Endothelial cell of umbilical vein (primary cell): ENCODE measurements at regions not wholly inside any gene's neighbourhood (a gene's known extent, or its start where the extent isn't known, plus 50 kb on each side); places are given as distances from the start of the nearest gene placed in this dataset.

Source experiments
- BruUV-seq: library from RNA; stranded (reverse); fragments of 400-500 nt; replicated peaks from 2 replicates; lab custom pipeline; 2021; lab: Mats Ljungman, UMichigan
- CTCF ChIA-PET: fragments of 300-600, 350-600 bp; sonication (Branson Sonifier 250); formaldehyde crosslinking; loops from one replicate; lab custom pipeline; 2021; ENCODE audit warnings: antibody characterized with exemption, inconsistent platforms; lab: Charles Lee
- POLR2A ChIA-PET: fragments of 300-600, 350-600 bp; sonication (Branson Sonifier 250); formaldehyde crosslinking; loops from one replicate; lab custom pipeline; 2021; ENCODE audit warnings: antibody characterized with exemption, inconsistent platforms; lab: Charles Lee
- DNase-seq: peaks from one replicate; pipeline ENCODE4 v3.0.0-alpha.2; 2011; ENCODE audit warnings: low read depth, low spot score
- FAIRE-seq: peaks from 2 replicates; lab custom pipeline; 2011; peaks lifted over from hg19 to GRCh38; lab: Jason Lieb, UNC
- H2AFZ ChIP-seq: 2 replicates; pipeline ENCODE4 v1.6.0; 2012; ENCODE audit warnings: low read depth, low read length, control low read depth, inconsistent platforms
- H3K27ac ChIP-seq: 2 replicates; pipeline ENCODE4 v1.5.1; 2011; ENCODE audit warnings: low read depth, mild to moderate bottlenecking, control low read depth, low read length, moderate library complexity; ENCODE audit not compliant: insufficient read depth
- H3K27me3 ChIP-seq, 2 experiments: 2 replicates each; pipeline versions ENCODE4 v1.6.0 to v1.6.1; 2011; ENCODE audit warnings: low read length in 2 of 2, mixed read lengths in 1 of 2; ENCODE audit not compliant: control insufficient read depth in 2 of 2, insufficient read depth in 2 of 2
- H3K36me3 ChIP-seq, 2 experiments: 2 replicates in 1 of 2; 3 replicates in 1 of 2; pipeline ENCODE4 v1.5.1; 2011; ENCODE audit warnings: low read length in 2 of 2, mild to moderate bottlenecking in 1 of 2, moderate library complexity in 1 of 2; ENCODE audit not compliant: control insufficient read depth in 2 of 2, insufficient read depth in 2 of 2; ENCODE audit errors: extremely low read depth in 1 of 2
- H3K4me1 ChIP-seq: 3 replicates; pipeline ENCODE4 v1.5.1; 2011; ENCODE audit warnings: mild to moderate bottlenecking, low read length; ENCODE audit not compliant: control insufficient read depth, insufficient read depth; ENCODE audit errors: extremely low read depth
- H3K4me2 ChIP-seq: 2 replicates; pipeline ENCODE4 v1.6.1; 2011; ENCODE audit warnings: low read length, control low read depth, mixed read lengths; ENCODE audit not compliant: insufficient read depth
- H3K4me3 ChIP-seq, 3 experiments: fragments of 200-600 bp in 1 of 3; sonication (generic), shearing (Covaris generic) in 1 of 3; replicated peaks in 1 of 3; 2 replicates each; pipeline ENCODE4 v1.5.1; 2011 to 2016; ENCODE audit warnings: control low read depth in 3 of 3, low read length in 3 of 3, mild to moderate bottlenecking in 2 of 3, inconsistent platforms in 1 of 3, low read depth in 1 of 3, moderate library complexity in 1 of 3; ENCODE audit not compliant: insufficient read depth in 1 of 3
- H3K79me2 ChIP-seq: 2 replicates; pipeline ENCODE4 v1.6.0; 2012; ENCODE audit warnings: low read length, inconsistent platforms; ENCODE audit not compliant: control insufficient read depth, insufficient read depth
- H3K9ac ChIP-seq: replicated peaks from 2 replicates; pipeline ENCODE3; 2011; ENCODE audit warnings: low read length, control low read depth; ENCODE audit not compliant: insufficient read depth; ENCODE audit errors: extremely low read depth
- H3K9me1 ChIP-seq: replicated peaks from 3 replicates; pipeline ENCODE4 v1.6.0; 2011; ENCODE audit warnings: mild to moderate bottlenecking, low read length; ENCODE audit not compliant: control insufficient read depth, insufficient read depth; ENCODE audit errors: extremely low read depth
- H3K9me3 ChIP-seq: replicated peaks from 2 replicates; pipeline ENCODE4 v1.5.1; 2012; ENCODE audit warnings: low read length, inconsistent platforms; ENCODE audit not compliant: control insufficient read depth, insufficient read depth
- H4K20me1 ChIP-seq: replicated peaks from 2 replicates; pipeline ENCODE3; 2011; ENCODE audit warnings: mild to moderate bottlenecking, low read length; ENCODE audit not compliant: control insufficient read depth, insufficient read depth; ENCODE audit errors: extremely low read depth
- EZH2 ChIP-seq: IDR thresholded peaks from 2 replicates; pipeline ENCODE4 v1.6.1; 2012; ENCODE audit warnings: borderline replicate concordance, low read depth, mild to moderate bottlenecking, moderate library complexity, low read length, inconsistent platforms; ENCODE audit not compliant: severe bottlenecking
- FOS ChIP-seq: IDR thresholded peaks from 2 replicates; pipeline ENCODE4 v1.6.1; 2011; ENCODE audit warnings: mild to moderate bottlenecking, low read length, moderate library complexity, borderline replicate concordance; ENCODE audit not compliant: insufficient read depth
- GATA2 ChIP-seq: IDR thresholded peaks from 2 replicates; pipeline ENCODE4 v1.7.0; 2011; ENCODE audit warnings: low read depth, mild to moderate bottlenecking, moderate library complexity, mixed read lengths, low read length; ENCODE audit not compliant: insufficient read length, insufficient read depth
- JUN ChIP-seq: IDR thresholded peaks from 2 replicates; pipeline ENCODE4 v1.6.1; 2011; ENCODE audit warnings: borderline replicate concordance, low read depth; ENCODE audit not compliant: insufficient read length, insufficient read depth
- MYC ChIP-seq: IDR thresholded peaks from one replicate; pipeline ENCODE4 v1.6.1; 2011; ENCODE audit warnings: mild to moderate bottlenecking, low read depth, low read length
- POLR2A ChIP-seq: IDR thresholded peaks from 2 replicates; pipeline ENCODE4 v1.6.1; 2012; ENCODE audit warnings: low read depth, mild to moderate bottlenecking, control low read depth, low read length
- POLR2AphosphoS5 ChIP-seq: IDR thresholded peaks from 2 replicates; pipeline ENCODE4 v1.6.1; 2012; ENCODE audit warnings: low read depth, mild to moderate bottlenecking, control low read depth, low read length, moderate library complexity; ENCODE audit not compliant: insufficient read depth
- dilution Hi-C: fragments of 300-500 bp; cut with MboI; formaldehyde crosslinking; loops from one replicate; pipeline ENCODE4 v1.15.0; 2019; ENCODE audit warnings: low sequenced_read_pairs; ENCODE audit not compliant: extremely low pct_ligation_motif_present
- intact Hi-C: fragments of 100-400 bp; cut with micrococcal nuclease; formaldehyde crosslinking; loops from one replicate; pipeline ENCODE4 v1.10.0; 2022
- TF ChIP-seq, protein P1 (sequence below): IDR thresholded peaks from 2 replicates; pipeline ENCODE4 v1.6.1; 2011; ENCODE audit not compliant: insufficient read depth, insufficient read length
- TF ChIP-seq, protein P2 (sequence below), 2 donors: IDR thresholded peaks; 1 replicate in 1 of 2; 2 replicates in 1 of 2; pipeline ENCODE4 v1.5.1; 2011; ENCODE audit warnings: low read length in 2 of 2, mild to moderate bottlenecking in 2 of 2, moderate library complexity in 2 of 2, control low read depth in 1 of 2, inconsistent platforms in 1 of 2, low read depth in 1 of 2; ENCODE audit not compliant: insufficient read depth in 1 of 2; ENCODE audit errors: extremely low read depth in 1 of 2

DNA sequence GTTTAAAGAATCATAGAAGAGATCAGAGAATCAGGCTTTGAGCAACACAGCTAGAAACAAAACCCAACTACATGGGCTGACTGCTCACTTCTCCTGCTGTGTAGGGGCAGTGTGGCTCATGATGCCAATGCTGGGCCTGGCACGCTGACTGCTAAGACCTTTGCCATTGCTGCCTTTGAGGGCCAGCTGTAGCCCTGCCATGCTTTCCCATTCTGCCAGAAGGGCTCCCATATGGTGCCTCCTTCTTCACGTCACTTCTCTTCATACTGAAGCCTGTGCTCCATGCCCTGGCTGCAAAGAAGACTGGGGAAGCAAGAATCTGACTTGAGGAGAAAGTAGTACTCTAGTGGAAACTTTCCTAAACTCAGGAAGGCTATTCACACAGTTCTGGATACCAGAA is 232.9 kb downstream of the UTP18 start:
- CTCF ChIA-PET, result no interaction called here
- no peak for DNase-seq
- dilution Hi-C loops, result no loop called here

DNA sequence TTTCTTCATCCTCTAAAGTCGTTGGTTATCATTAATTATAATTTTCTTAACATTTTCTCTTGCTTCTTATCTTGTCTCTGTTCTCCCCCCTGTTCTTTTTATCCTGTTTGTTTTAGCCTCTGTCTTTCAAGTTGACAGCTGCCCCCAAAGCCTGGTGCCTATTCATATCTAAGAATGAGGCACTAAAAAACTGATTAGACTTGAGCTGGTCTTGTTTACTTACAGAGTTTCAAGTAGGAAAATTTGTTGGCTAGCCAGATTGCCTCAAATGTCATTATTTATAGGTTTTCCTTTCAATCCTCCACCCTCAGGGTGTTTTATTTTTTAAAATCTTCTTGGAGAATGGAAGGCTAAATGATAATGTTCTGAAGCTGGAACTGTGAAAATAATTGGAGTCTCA is 236.0 kb downstream of the UTP18 start:
- DNase-seq (no peak), FAIRE-seq (no peak)
- CTCF ChIA-PET, result no interaction called here
- no peaks in the 10 kb centered on the region for H4K20me1 ChIP-seq
- H3K27me3 ChIP-seq, result no peaks in the 10 kb centered on the region
- TF ChIP-seq JUN (no peak), EZH2 (no peak), FOS (no peak), GATA2 (no peak), POLR2AphosphoS5 (no peak), POLR2A (no peak), MYC (no peak)
- TF ChIP-seq, protein P1, sequence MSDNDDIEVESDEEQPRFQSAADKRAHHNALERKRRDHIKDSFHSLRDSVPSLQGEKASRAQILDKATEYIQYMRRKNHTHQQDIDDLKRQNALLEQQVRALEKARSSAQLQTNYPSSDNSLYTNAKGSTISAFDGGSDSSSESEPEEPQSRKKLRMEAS, result no peak
- TF ChIP-seq, protein P2, sequence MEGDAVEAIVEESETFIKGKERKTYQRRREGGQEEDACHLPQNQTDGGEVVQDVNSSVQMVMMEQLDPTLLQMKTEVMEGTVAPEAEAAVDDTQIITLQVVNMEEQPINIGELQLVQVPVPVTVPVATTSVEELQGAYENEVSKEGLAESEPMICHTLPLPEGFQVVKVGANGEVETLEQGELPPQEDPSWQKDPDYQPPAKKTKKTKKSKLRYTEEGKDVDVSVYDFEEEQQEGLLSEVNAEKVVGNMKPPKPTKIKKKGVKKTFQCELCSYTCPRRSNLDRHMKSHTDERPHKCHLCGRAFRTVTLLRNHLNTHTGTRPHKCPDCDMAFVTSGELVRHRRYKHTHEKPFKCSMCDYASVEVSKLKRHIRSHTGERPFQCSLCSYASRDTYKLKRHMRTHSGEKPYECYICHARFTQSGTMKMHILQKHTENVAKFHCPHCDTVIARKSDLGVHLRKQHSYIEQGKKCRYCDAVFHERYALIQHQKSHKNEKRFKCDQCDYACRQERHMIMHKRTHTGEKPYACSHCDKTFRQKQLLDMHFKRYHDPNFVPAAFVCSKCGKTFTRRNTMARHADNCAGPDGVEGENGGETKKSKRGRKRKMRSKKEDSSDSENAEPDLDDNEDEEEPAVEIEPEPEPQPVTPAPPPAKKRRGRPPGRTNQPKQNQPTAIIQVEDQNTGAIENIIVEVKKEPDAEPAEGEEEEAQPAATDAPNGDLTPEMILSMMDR (IDR thresholded peaks at IDR 0.05; ENCODE audit: extremely low read depth in 1 of 2, insufficient read depth in 1 of 2, low read depth in 1 of 2, low read length in 2 of 2), result no peak
- no peak overlapping the region for H3K27ac ChIP-seq
- H3K9me3 ChIP-seq, result no peaks in the 10 kb centered on the region
- dilution Hi-C loops, result no loop called here
- H3K9me1 ChIP-seq, result no peaks in the 10 kb centered on the region
- H3K36me3 ChIP-seq, result no peaks in the 10 kb centered on the region
- H3K4me3 ChIP-seq, result no peak overlapping the region
- H3K9ac ChIP-seq, result no peak overlapping the region
- no peak overlapping the region for H2AFZ ChIP-seq
- H3K4me2 ChIP-seq, result no peak overlapping the region
- POLR2A ChIA-PET, result no interaction called here
- intact Hi-C loops, result no loop called here
- no TSS peak for BruUV-seq
- H3K79me2 ChIP-seq, result no peaks in the 10 kb centered on the region
- H3K4me1 ChIP-seq, result no peaks in the 10 kb centered on the region

More for the DNA sequence above, 232.9 kb downstream of the UTP18 start:
- no peaks in the 10 kb centered on the region for H3K9me3 ChIP-seq
- H3K27ac ChIP-seq, result no peak overlapping the region
- H3K9me1 ChIP-seq, result no peaks in the 10 kb centered on the region
- TF ChIP-seq EZH2 (no peak), GATA2 (no peak), POLR2AphosphoS5 (no peak), FOS (no peak), MYC (no peak), JUN (no peak), POLR2A (no peak)
- TF ChIP-seq, protein P1, result no peak
- H3K4me3 ChIP-seq, result no peak overlapping the region
- POLR2A ChIA-PET, result no interaction called here
- H3K36me3 ChIP-seq, result no peaks in the 10 kb centered on the region
- H3K27me3 ChIP-seq, result no peaks in the 10 kb centered on the region
- H3K4me2 ChIP-seq, result no peak overlapping the region
- H3K4me1 ChIP-seq, result no peaks in the 10 kb centered on the region
- BruUV-seq, result no TSS peak
- intact Hi-C loops, result no loop called here
- no peak for FAIRE-seq
- no peak overlapping the region for H2AFZ ChIP-seq
- no peaks in the 10 kb centered on the region for H4K20me1 ChIP-seq
- H3K79me2 ChIP-seq, result no peaks in the 10 kb centered on the region
- H3K9ac ChIP-seq, result no peak overlapping the region
